HG02884 (cell line): ENCODE measurements at regions not wholly inside any gene's neighbourhood (a gene's known extent, or its start where the extent isn't known, plus 50 kb on each side); places are given as distances from the start of the nearest gene placed in this dataset.
"Not testable (repeated sequence)": the region's sequence is repeated elsewhere in the genome, so short reads cannot be mapped to it uniquely, and the experiment has no call there.

Source experiments
- ATAC-seq: cut with Tn5 transposase; IDR thresholded peaks from one replicate; pipeline ENCODE4 v1.9.1; 2021; ENCODE audit warnings: mild to moderate bottlenecking, moderate library complexity; ENCODE audit not compliant: unreplicated experiment

DNA sequence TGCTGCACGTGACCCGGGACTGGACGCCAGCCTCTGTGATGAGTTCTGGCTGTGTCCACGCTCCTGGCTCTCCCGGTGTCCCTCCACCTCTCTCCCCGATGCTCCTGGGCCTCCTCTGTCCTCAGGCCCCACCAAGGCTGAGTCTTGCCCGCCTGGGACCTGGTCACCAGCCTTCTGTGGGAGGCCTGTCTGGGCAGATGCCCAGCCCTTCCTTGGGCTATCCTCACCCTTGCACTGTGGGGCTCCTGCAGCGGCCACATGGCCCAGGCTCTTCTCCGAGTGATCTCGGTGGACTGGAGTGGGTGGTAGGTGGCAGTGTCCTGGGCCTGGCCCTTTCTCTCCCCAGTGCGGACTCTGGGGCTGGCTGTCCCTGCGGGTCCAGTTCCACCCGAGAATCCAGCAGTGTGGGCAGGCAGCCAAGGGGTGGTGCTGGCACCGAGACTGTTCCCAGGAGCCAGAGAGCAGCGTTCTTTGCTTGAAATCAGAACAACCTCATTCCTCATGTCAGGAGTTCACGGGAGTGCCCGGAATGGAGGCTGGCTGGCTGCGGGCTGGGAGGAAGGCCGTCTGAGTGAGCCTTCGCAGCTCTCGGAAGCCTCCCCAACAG is 94.6 kb downstream of the TMEM121 start:
- ATAC-seq: not testable (repeated sequence)

DNA sequence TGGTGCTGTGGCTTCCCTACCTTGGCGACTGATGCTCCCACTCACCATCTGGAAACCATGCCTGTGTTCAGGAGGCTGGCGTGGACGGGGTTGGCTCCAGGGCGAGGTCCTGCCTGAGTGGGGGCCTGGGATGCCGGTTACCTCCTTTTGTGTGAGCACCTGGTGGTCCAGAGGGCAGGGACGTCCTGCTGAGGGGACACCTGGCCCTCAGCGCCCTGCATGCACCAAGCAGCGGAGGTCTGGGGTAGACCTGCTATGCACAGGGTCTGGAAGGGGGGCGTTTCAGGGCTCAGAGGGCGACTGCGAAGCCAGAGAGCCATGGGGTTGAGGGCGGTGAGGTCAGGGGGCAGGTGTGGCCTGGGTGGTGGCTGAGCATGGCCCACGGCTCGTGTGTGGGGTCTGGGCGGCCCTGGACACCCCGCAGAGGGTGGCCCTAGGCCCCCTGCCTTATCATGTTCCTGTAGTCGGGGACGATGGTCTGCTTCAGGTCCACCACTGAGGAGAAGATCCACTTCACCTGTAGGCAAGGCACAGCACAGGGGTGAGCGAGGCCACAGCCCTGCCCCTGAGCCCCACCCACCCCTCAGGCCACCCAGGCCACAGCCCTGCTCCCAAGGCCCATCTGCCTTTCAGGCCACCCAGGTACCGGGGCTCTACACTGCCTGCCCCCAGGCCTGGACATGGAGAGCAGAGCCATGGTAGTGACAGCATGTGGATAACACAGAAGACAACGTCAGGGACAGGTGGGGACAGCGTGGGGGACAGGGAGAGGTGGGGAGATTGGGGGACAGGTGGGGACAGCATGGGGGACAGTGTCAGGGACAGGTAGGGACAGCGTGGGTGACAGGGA is 95.3 kb downstream of the TMEM121 start:
- ATAC-seq: not testable (repeated sequence)

DNA sequence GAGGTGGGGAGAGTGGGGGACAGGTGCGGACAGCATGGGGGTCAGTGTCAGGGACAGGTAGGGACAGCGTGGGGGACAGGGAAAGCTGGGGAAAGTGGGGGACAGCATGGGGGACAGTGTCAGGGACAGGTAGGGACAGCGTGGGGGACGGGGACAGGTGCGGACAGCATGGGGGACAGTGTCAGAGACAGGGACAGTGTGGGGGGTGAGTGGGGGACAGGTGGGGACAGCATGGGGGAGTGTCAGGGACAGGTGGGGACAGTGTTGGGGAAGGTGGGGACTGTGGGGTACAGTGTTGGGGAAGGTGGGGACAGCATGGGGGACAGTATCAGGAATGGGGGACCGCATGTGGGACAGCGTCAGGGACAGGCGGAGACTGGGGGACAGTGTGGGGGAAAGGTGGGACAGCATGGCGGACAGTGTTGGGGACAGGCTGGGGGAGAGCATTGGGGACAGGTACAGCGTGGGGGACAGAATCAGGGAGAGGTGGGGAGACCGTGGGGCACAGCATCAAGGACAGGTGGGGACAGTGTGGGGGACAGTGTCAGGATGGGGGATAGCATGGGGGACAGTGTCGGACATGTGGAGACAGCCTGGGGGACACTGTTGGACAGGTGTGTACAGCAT is 96.1 kb downstream of the TMEM121 start:
- ATAC-seq: no peak

DNA sequence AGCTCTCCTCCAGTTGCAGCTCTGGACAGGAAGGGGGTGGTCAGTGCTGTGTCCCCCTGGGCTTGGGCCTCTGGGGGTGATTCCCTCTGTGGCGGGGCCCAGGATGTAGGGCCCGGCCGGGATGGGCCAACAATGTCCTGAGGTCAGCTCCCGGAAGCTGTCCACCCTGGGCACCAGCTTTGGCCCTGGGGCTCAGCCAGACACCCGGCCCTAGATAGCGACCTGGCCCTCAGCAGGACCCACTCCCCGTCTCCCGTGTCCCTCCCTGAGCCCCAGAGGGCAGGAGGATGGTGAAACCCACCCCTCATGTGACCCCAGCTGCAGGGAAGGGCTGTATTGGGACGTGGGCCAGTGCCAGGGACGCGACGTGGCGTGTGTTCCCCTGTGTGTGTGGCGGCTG is 96.8 kb downstream of the TMEM121 start:
- not testable (repeated sequence) for ATAC-seq

DNA sequence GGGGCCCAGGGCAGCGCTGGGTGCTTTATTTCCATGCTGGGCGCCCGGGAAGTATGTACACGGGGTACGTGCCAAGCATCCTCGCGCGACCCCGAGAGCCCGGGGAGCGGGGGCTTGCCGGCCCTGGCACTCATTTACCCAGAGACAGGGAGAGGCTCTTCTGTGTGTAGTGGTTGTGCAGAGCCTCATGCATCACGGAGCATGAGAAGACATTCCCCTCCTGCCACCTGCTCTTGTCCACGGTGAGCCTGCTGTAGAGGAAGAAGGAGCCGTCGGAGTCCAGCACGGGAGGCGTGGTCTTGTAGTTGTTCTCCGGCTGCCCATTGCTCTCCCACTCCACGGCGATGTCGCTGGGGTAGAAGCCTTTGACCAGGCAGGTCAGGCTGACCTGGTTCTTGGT is 98.0 kb downstream of the TMEM121 start:
- not testable (repeated sequence) for ATAC-seq

DNA sequence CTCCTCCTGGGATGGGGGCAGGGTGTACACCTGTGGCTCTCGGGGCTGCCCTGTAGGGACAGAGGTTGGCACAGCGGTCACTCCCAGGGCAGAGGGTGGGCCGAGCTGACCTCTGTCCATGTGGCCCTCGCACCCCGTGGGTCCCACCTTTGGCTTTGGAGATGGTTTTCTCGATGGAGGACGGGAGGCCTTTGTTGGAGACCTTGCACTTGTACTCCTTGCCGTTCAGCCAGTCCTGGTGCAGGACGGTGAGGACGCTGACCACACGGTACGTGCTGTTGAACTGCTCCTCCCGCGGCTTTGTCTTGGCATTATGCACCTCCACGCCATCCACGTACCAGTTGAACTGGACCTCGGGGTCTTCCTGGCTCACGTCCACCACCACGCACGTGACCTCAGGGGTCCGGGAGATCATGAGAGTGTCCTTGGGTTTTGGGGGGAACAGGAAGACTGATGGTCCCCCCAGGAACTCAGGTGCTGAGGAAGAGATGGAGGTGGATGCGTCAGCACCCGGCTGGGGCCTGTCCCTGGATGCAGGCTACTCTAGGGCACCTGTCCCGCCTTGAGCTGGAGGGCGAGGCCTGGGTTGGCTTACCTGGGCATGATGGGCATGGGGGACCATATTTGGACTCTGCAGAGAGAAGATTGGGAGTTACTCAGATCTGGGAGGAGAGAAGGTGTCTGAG is 98.5 kb downstream of the TMEM121 start:
- not testable (repeated sequence) for ATAC-seq

DNA sequence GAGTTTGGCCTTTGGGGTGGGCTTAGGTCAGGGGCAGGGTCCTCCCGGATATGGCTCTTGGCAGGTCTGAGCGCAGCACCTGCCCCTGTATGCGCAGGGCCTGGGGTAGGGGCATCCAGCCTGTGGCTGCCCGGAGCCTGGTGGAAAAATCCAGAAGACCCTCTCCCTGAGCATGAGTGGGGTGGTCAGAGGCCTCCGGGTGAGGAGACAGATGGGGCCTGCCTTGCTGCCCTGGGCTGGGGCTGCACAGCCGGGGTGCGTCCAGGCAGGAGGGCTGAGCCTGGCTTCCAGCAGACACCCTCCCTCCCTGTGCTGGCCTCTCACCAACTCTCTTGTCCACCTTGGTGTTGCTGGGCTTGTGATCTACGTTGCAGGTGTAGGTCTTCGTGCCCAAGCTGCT is 99.1 kb downstream of the TMEM121 start:
- ATAC-seq: not testable (repeated sequence)

DNA sequence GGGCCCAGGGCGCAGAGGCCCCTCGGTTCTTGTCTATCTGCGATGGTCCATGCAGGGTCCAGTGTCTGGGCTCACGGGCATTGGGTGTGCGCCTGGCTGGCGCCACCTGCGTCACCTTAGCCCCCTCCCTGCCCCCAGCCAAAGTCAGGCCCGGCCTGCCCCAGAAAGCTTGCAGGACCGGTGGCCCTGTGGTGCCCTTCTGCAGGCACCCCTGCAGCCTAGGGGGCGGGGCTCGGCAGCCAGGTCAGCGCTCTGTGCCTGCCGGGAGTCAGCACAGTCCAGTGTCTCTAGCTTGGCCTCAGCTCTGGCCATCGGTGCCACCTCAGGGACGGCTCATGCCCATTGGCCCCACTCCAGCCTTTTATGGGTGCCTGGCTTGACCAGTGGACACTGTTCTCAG is 99.7 kb downstream of the TMEM121 start:
- ATAC-seq: not testable (repeated sequence)

DNA sequence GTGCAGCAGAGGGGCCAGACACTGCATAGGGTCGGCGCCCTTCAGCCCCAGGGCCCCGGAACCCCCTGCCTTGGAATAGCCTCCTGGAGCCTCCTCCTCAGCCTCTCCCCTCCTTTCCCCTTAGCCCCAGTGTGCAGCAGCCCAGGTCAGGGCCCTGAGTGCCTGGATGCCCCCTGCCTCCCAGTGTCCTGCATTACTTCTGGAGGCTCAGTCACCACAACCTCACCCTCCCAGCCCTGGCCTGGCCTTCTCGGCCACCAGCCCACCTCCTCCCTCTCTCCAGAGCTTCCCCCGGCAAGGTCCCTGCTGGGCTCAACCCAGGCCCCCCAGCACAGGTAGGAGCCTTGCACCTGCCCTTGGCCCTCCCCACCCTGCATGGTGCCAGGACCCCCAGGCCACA is 100.3 kb downstream of the TMEM121 start:
- not testable (repeated sequence) for ATAC-seq

DNA sequence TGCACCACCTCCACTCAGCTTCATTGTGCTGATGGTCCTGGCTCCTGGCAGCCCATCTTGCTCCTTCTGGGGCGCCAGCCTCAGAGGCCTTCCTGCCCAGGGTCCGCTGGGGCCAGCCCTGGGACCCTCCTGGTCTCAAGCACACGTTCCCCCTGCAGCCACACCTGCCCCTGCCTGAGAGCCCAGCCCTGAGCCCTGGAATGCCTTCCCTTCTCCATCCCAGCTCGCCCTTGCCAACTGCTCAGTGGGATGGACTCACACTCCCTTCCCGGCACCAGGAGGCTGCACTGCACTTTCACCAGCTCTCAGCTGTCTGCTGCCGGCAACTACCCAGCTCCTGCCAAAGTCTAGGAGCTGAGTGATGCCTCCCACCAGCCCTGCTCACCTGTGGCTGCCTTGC is 100.9 kb downstream of the TMEM121 start:
- not testable (repeated sequence) for ATAC-seq

DNA sequence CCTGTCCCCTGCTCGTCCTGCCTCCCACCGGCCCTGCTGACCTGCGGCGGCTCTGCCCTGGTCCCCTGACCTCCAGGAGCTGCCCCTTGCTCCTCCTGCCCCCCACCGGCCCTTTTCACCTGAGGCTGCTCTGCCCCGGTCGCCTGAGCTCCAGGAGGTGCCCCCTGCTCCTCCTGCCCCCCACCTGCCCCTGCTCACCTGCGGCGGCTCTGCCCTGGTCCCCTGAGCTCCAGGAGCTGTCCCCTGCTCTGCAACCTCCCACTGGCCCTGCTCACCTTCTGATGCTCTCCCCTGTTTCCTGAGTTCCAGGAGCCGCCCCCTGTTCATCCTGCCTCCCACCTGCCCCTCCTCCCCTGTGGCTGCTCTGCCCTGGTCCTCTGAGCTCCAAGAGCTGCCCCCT is 101.3 kb downstream of the TMEM121 start:
- ATAC-seq: no peak

DNA sequence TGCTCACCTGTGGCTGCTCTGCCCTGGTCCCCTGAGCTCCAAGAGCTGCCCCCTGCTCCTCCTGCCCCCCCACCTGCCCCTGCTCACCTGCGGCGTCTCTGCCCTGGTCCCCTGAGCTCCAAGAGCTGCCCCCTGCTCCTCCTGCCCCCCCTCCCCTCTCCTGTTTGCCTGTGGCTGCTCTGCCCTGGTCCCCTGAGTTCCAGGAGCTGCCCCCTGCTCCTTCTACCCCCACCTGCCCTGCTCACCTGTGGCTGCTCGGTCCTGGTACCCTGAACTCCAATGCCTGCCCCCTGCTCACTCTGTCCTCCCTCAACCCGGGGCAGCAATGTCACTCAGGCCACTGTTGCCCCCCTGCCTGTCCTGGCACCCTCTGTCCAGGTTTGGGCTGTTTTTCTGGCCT is 101.7 kb downstream of the TMEM121 start:
- not testable (repeated sequence) for ATAC-seq

DNA sequence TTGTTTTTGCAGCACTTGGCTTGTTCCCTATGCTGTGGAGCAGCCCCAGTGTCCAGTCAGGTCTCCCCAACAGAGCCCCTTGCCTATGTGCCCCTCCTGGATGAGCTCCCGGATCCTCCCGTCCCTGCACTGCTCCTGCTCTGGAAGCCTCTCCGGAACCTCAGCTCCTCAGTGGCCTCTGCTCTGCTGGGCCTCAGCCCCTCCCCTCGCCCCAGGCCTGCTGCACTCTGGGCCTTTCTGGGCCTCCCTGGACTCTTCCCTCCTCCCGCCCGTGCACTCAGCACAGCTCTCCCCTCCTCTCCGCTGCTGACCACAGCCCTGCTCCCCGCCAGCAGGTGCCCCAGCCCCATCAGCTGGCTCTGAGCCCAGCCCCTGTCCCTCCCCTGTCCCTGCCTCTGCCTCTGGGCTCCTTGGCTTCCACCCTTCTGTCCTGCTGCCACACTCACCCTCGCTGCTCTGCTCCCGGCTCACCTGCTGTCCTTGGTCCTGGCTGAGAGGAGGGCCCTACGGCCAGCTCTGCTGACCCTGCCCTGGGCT is 102.2 kb downstream of the TMEM121 start:
- not testable (repeated sequence) for ATAC-seq

DNA sequence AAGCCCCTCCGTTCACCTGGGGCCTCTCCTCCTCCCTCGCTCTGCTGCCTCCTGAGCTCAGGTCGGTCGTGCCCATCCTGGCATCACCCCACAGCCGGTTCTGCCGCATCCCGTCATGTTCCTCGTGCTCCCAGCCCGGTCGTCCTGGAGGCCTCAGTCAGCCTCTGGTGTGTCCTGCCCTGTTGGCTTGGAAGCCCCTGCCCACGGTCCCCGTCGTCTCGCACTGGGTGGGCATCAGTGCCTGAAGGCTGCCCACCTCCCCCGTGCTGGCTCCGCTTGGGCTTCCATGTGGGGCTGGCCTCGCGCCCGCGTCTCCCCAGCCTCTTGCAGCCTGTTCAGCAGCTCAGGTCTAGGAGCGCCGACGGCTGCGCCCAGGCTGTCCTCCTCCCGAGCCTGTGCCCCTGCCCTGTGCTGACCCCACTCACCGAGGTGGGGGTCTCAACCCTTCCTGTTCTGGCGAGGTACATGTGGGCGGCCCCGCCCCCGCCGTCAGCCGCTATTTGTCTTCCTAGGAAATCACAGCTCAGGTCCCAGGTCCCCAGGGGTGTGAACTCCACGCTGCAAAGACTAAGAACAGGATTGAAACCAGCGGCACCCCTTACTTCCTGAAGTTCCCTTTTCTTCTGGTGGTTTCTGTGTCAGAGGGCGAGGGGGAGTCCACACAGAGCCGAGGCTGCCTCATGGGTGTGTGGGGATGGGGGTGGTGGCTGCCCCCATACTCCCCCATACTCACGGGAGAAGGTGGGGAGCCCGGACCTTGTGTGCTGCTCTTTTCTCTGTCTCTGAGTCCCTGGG is 102.9 kb downstream of the TMEM121 start:
- ATAC-seq: not testable (repeated sequence)

DNA sequence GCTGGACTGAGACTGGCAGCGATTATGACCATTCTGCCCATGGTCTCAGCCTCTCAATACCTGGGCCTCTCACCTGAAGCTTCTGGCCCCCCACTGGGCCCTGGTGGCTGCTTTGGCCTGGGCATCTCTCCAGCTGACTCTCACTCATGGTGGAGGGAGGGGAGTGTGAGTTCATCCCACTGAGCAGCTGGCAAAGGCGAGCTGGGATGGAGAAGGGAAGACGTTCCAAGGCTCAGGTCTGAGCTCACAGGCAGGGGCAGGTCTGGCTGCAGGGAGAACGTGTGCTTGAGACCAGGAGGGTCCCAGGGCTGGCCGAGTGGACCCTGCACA is 103.5 kb downstream of the TMEM121 start:
- ATAC-seq: no peak

DNA sequence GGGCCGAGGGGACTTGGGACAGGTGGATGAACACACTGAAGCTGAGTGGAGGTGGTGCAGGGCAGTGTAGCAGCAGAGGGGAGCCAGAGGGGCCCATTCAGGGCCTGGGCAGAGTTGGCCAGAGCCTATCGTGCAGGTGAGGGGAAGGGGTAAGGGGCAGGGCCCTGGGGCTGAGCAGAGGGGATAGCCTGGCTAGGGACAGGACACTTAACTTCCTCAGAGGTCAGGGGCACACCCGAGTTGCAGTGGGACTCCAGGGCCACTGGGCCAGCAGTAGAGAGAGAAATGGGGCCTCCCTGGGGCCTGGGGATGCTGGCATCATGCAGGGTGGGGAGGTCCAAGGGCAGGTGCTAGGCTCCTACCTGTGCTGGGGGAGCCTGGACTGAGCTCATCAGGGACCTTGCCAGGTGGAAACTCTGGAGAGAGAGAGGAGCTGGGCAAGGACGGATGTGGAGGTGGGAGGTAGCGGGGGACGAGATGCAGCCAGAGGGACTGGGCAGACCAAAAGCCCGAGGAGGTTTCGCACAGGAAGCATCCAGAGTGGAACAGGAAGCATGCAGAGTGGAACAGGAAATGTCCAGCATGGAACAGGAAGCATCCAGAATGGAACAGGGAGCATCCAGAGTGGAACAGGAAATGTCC is 104.0 kb downstream of the TMEM121 start:
- not testable (repeated sequence) for ATAC-seq

DNA sequence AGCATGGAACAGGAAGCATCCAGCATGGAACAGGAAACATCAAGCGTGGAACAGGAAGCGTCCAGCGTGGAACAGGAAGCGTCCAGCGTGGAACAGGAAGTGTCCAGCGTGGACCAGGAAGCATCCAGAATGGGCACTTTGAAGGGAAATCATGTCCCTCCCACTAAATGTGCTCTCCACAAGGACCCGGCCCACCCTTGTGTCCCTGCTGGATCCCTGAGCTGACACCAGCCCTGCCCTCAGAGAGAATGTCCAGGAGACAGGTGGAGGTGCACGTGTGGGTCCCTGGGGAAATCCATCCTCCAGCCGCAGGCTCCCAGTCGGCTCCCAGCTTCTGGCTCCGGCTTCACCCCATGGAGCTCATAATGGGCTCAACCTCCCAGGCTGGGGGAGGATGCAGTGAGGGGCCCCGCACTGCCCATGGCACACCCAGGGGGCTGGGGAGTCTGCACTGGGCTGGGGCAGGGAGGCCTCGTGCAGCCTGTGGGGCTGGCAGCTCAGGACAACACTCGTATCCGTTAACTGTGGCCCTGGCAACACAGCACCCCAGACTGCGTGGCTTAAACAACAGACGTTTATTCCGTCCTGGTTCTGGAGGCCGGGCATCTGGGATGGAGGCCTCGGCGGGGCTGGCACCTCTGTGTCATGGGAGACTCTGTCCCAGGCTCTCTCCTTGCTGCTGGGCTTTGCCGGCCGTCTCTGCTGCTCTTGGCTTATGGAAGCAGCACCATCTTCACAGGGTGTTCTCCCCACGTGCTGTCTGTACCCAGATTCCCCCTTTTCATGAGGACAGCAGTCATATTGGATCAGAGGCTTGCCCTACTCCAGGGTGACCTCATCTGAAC is 104.8 kb downstream of the TMEM121 start:
- not testable (repeated sequence) for ATAC-seq

DNA sequence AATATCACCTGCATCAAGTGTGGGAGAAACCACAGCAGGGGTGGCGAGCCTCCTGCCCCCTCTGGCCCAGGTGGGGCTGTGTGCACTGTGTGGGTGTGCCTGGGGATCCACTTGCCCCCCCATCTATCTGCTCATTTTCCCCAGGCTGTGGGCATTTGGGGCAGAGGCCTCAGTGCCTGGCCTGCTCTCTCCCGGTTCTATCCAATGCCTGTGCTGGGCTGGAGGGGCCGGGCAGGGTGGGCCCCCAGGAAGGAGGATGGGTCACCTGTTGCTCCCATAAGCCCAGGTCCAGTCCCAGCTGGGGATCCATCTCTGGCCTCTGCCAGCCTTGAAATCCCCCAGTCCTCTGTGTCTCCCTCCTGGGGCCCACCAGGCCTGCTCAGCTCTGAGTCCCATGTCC is 105.6 kb downstream of the TMEM121 start:
- ATAC-seq: no peak

DNA sequence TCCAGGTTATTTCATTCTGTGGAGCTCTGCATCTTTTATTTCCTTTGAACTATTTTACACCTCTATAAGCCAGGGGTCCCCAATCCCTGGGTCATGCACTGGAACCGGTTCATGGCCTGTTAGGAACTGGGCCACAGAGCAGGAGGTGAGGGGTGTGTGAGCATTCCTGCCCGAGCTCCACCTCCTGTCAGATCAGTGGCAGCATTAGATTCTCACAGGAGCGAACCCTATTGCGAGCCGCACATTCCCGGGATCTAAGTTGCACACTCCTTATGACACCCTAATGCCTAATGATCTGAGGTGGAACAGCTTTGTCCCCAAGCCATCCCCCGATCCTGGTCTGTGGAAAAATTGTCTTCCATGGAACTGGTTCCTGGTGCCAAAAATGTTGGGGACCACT is 107.2 kb downstream of the TMEM121 start:
- ATAC-seq: not testable (repeated sequence)
